Gastroesophageal sphincter (tissue), 4 donors: ENCODE measurements at regions not wholly inside any gene's neighbourhood (a gene's known extent, or its start where the extent isn't known, plus 50 kb on each side); places are given as distances from the start of the nearest gene placed in this dataset.

Source experiments
- ATAC-seq: fragments of 150-250 bp; one replicate; pipeline ENCODE4 v1.9.1; 2016; ENCODE audit warnings: mild to moderate bottlenecking, moderate library complexity
- H3K27ac ChIP-seq, 4 donors: fragments of 200-600 bp; sonication (generic) in 3 of 4; 1 replicate in 3 of 4; 2 replicates in 1 of 4; pipeline ENCODE4 v1.5.1; 2016 to 2019
- H3K27me3 ChIP-seq: fragments of 200-600 bp; sonication (generic); one replicate; pipeline ENCODE4 v1.5.1; 2019
- H3K36me3 ChIP-seq, 2 donors: fragments of 200-600 bp; sonication (generic); one replicate each; pipeline ENCODE4 v1.5.1; 2019; ENCODE audit warnings: control low read depth in 1 of 2
- H3K4me1 ChIP-seq, 3 donors: fragments of 200-600 bp; sonication (generic); 1 replicate in 2 of 3; 2 replicates in 1 of 3; pipeline ENCODE4 v1.5.1; 2016 to 2019; ENCODE audit warnings: control low read depth in 2 of 3
- H3K4me3 ChIP-seq, 2 donors: fragments of 200-600 bp; sonication (generic); one replicate each; pipeline ENCODE4 v1.5.1; 2019; ENCODE audit warnings: mild to moderate bottlenecking in 1 of 2, moderate library complexity in 1 of 2
- H3K9me3 ChIP-seq, 3 donors: fragments of 200-600 bp; sonication (generic); one replicate each; pipeline ENCODE4 v1.5.1; 2017 to 2019; ENCODE audit warnings: control low read depth in 2 of 3
- CTCF ChIP-seq, 4 experiments: fragments of 200-600 bp in 2 of 4; fragments of 450-650 bp in 2 of 4; sonication (generic) in 1 of 4; IDR thresholded peaks; one replicate each; pipeline ENCODE4 v1.5.1; 2017 to 2019; ENCODE audit warnings: antibody characterized with exemption in 4 of 4, mild to moderate bottlenecking in 2 of 4, moderate library complexity in 2 of 4
- EP300 ChIP-seq: sonication (generic); formaldehyde crosslinking; IDR thresholded peaks from one replicate; pipeline ENCODE4 v1.6.1; 2017; ENCODE audit warnings: antibody characterized with exemption, mild to moderate bottlenecking
- POLR2A ChIP-seq, 2 donors: fragments of 450-650 bp; IDR thresholded peaks; one replicate each; pipeline ENCODE4 v1.6.1; 2017; ENCODE audit warnings: antibody characterized with exemption in 2 of 2, mild to moderate bottlenecking in 2 of 2, moderate library complexity in 1 of 2
- POLR2AphosphoS5 ChIP-seq: sonication (generic); formaldehyde crosslinking; IDR thresholded peaks from one replicate; pipeline ENCODE4 v1.6.1; 2017; ENCODE audit warnings: antibody characterized with exemption
- WGBS, 2 donors: methylation state at CpG; one replicate each; pipeline ENCODE4 v1.1.5; 2018; ENCODE audit warnings: low coverage in 1 of 2; 5-methylcytosine and 5-hydroxymethylcytosine counted together

GRCh38 chr6:134455319-134455718, 137.4 kb upstream of the SGK1 start:
- 86 to 100% methylated on average over 1 to 3 of the region's 3 CpGs for WGBS, 2 donors
- H3K9me3 ChIP-seq, result no peaks in the 10 kb centered on the region
- no peak overlapping the region for H3K27ac ChIP-seq
- no peaks in the 10 kb centered on the region for H3K27me3 ChIP-seq
- no peak overlapping the region for H3K4me3 ChIP-seq
- no peak for TF ChIP-seq CTCF (IDR thresholded peaks at IDR 0.05)
- TF ChIP-seq EP300, result no peak
- no peak for TF ChIP-seq POLR2A (IDR thresholded peaks at IDR 0.05)
- no peak for TF ChIP-seq POLR2AphosphoS5
- H3K36me3 ChIP-seq, result no peaks in the 10 kb centered on the region
- no peak for ATAC-seq
- H3K4me1 ChIP-seq, result no peaks in the 10 kb centered on the region

GRCh38 chr6:134454794-134455193, 136.9 kb upstream of the SGK1 start:
- H3K27me3 ChIP-seq, result no peaks in the 10 kb centered on the region
- no peak overlapping the region for H3K27ac ChIP-seq
- no peak for TF ChIP-seq POLR2AphosphoS5
- TF ChIP-seq CTCF (IDR thresholded peaks at IDR 0.05), result no peak
- no peak for TF ChIP-seq POLR2A (IDR thresholded peaks at IDR 0.05)
- no peak for TF ChIP-seq EP300
- H3K36me3 ChIP-seq, result no peaks in the 10 kb centered on the region
- H3K4me1 ChIP-seq, result no peaks in the 10 kb centered on the region
- H3K4me3 ChIP-seq, result no peak overlapping the region
- ATAC-seq, result no peak
- H3K9me3 ChIP-seq, result no peaks in the 10 kb centered on the region
- WGBS, 2 donors, result 64 to 71% methylated on average over 2 of the region's 2 CpGs

GRCh38 chr6:134453792-134454510, 136.0 kb upstream of the SGK1 start:
- TF ChIP-seq POLR2A (IDR thresholded peaks at IDR 0.05) (no peak), POLR2AphosphoS5 (no peak), EP300 (no peak), CTCF (IDR thresholded peaks at IDR 0.05) (no peak)
- no peaks in the 10 kb centered on the region for H3K9me3 ChIP-seq
- no peak overlapping the region for H3K27ac ChIP-seq
- no peaks in the 10 kb centered on the region for H3K27me3 ChIP-seq
- no peak for ATAC-seq
- H3K4me1 ChIP-seq, result no peaks in the 10 kb centered on the region
- no peak overlapping the region for H3K4me3 ChIP-seq
- WGBS, 2 donors, result 86 to 93% methylated on average over 3 to 5 of the region's 5 CpGs
- no peaks in the 10 kb centered on the region for H3K36me3 ChIP-seq

- H3K36me3 ChIP-seq, result no peaks in the 10 kb centered on the region
- TF ChIP-seq EP300 (no peak), POLR2A (IDR thresholded peaks at IDR 0.05) (no peak), POLR2AphosphoS5 (no peak), CTCF (IDR thresholded peaks at IDR 0.05) (no peak)
- 71 to 90% methylated on average over 3 of the region's 3 CpGs for WGBS, 2 donors
- H3K27me3 ChIP-seq, result no peaks in the 10 kb centered on the region
- ATAC-seq, result no peak
- H3K4me3 ChIP-seq, result no peak overlapping the region
- peaks cover 0 to 3% (median under 1%) of the 10 kb centered on the region in 3 donors for H3K4me1 ChIP-seq
- no peak overlapping the region for H3K27ac ChIP-seq
- H3K9me3 ChIP-seq, result no peaks in the 10 kb centered on the region
Measured at GRCh38 chr6:134452906-134453305, 135.0 kb upstream of the SGK1 start.

- H3K4me1 ChIP-seq, result peaks cover 0 to 15% (median 2%) of the 10 kb centered on the region in 3 donors
- no peak for TF ChIP-seq CTCF (IDR thresholded peaks at IDR 0.05)
- H3K4me3 ChIP-seq, result no peak overlapping the region
- no peak overlapping the region for H3K27ac ChIP-seq
- H3K9me3 ChIP-seq, result no peaks in the 10 kb centered on the region
- no peak for ATAC-seq
- H3K36me3 ChIP-seq, result no peaks in the 10 kb centered on the region
- H3K27me3 ChIP-seq, result no peaks in the 10 kb centered on the region
- WGBS, 2 donors, result no CpG with 5 or more reads among the region's 1 CpG
Measured at GRCh38 chr6:134451529-134451928, 133.6 kb upstream of the SGK1 start.
